Fibroblast of mammary gland (primary cell): ENCODE measurements at regions not wholly inside any gene's neighbourhood (a gene's known extent, or its start where the extent isn't known, plus 50 kb on each side); places are given as distances from the start of the nearest gene placed in this dataset.

Experiments used
- DNase-seq: peaks from one replicate; pipeline ENCODE4 v3.0.0-alpha.2; 2010; ENCODE audit warnings: low read depth
- H3K4me3 ChIP-seq: 2 replicates; pipeline ENCODE4 v1.5.1; 2011; ENCODE audit warnings: low read depth, mild to moderate bottlenecking, low read length, moderate library complexity; ENCODE audit not compliant: control insufficient read depth
- CTCF ChIP-seq: conservative IDR thresholded peaks from 2 replicates; pipeline ENCODE4 v1.5.1; 2011; ENCODE audit warnings: low read depth, low read length, inconsistent platforms; ENCODE audit not compliant: control insufficient read depth, insufficient read depth

GRCh38 chr6:140846503-140847261, 1286.0 kb upstream of the GJE1 start:
- peak; percentile 87 for DNase-seq
- no peak overlapping the region for H3K4me3 ChIP-seq
- no peak for TF ChIP-seq CTCF

- TF ChIP-seq CTCF: no peak
- no peak overlapping the region for H3K4me3 ChIP-seq
- peak; percentile 20 for DNase-seq
Observed at GRCh38 chr6:140845701-140846100, 1287.0 kb upstream of the GJE1 start.

GRCh38 chr6:140844167-140844566, 1288.6 kb upstream of the GJE1 start:
- no peak for TF ChIP-seq CTCF
- no peak overlapping the region for H3K4me3 ChIP-seq
- no peak for DNase-seq

- TF ChIP-seq CTCF: no peak
- DNase-seq: no peak
- H3K4me3 ChIP-seq: no peak overlapping the region
Observed at GRCh38 chr6:140833408-140833807, 1299.3 kb upstream of the GJE1 start.

GRCh38 chr6:140830666-140831065, 1302.1 kb upstream of the GJE1 start:
- TF ChIP-seq CTCF: no peak
- DNase-seq: no peak
- H3K4me3 ChIP-seq: no peak overlapping the region

- no peak for TF ChIP-seq CTCF
- peak; percentile 49 for DNase-seq
- H3K4me3 ChIP-seq: no peak overlapping the region
Observed at GRCh38 chr6:140828856-140829255, 1303.9 kb upstream of the GJE1 start.
